ENCODE measurements at regions not wholly inside any gene's neighbourhood (a gene's known extent, or its start where the extent isn't known, plus 50 kb on each side); places are given as distances from the start of the nearest gene placed in this dataset.

GRCh38 chr17:72518159-72518732 lies 397.4 kb downstream of the SOX9 start:
- no peak for ATAC-seq
- intact Hi-C loops (cut with micrococcal nuclease), result no loop called here
- Histone ChIP-seq H3K36me3 (ENCODE audit: control insufficient read depth, insufficient read depth, low read length) (no peaks in the 10 kb centered on the region), H3K9me3 (ENCODE audit: control insufficient read depth, insufficient read depth, low read length) (no peaks in the 10 kb centered on the region), H3K4me3 (ENCODE audit: low read length) (no peak overlapping the region), H3K27ac (ENCODE audit: low read length) (no peak overlapping the region), H3K27me3 (ENCODE audit: control insufficient read depth, insufficient read depth, low read length) (no peaks in the 10 kb centered on the region), H3K4me1 (ENCODE audit: control insufficient read depth, insufficient read depth, low read length) (no peaks in the 10 kb centered on the region)
- no peaks in the 10 kb centered on the region for H3K36me3 Mint-ChIP-seq
- no peak overlapping the region for H3K4me3 Mint-ChIP-seq
- no peak for DNase-seq
- H3K4me1 Mint-ChIP-seq, result no peaks in the 10 kb centered on the region
- WGBS (ENCODE audit: insufficient coverage), result 80% methylated on average over 6 of the region's 9 CpGs
- peaks cover 7 to 14% of the 10 kb centered on the region in 2 donors for H3K27me3 Mint-ChIP-seq (ENCODE audit: low read depth in 2 of 2)
- no peak overlapping the region for H3K27ac Mint-ChIP-seq
- TF ChIP-seq, protein P1, sequence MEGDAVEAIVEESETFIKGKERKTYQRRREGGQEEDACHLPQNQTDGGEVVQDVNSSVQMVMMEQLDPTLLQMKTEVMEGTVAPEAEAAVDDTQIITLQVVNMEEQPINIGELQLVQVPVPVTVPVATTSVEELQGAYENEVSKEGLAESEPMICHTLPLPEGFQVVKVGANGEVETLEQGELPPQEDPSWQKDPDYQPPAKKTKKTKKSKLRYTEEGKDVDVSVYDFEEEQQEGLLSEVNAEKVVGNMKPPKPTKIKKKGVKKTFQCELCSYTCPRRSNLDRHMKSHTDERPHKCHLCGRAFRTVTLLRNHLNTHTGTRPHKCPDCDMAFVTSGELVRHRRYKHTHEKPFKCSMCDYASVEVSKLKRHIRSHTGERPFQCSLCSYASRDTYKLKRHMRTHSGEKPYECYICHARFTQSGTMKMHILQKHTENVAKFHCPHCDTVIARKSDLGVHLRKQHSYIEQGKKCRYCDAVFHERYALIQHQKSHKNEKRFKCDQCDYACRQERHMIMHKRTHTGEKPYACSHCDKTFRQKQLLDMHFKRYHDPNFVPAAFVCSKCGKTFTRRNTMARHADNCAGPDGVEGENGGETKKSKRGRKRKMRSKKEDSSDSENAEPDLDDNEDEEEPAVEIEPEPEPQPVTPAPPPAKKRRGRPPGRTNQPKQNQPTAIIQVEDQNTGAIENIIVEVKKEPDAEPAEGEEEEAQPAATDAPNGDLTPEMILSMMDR (IDR thresholded peaks at IDR 0.05), result no peak
- H3K9me3 Mint-ChIP-seq, result no peaks in the 10 kb centered on the region

DNA sequence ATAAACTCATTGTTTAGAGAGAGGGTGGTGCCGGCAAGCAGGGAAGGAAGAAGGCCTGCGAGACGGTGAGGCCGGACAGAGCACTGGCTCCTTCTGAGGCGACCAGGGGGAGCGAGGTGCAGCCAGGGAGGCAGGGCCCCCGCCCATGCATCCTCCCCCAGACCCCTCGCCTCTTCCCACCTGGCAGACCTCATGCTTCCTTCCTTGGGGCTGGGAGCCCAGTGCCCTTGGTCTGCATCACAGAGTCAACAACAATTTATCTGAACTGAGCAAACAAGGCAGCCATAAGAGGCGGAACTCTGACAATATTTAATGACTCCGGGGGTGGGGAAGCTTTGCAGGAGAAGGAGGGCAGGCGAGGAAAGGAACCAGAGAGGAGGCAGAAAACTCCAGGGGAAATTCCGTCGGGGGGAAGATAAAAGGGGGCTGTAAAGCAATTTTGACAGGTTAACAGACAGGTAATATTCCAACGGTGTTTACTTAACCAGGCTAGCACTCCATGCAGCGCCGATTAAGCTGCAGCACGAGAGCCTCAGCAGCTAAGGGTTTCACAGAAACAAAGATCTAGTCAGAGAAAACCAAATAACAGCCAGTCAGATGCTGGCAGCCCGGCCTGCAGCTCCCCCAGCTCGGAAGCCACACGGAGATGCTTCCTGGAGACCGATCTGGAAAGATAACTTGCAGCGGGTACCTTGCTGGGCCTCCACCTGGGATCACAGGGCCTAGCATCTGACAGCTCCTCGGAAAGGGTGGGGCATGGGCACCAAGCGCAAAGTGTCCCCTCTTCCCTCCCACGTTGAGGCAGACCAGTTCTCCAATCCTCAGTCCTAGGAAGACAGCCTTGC lies 398.2 kb downstream of the SOX9 start:
- no peaks in the 10 kb centered on the region for H3K9me3 ChIP-seq (ENCODE audit: control insufficient read depth, insufficient read depth, low read length)
- H3K4me1 Mint-ChIP-seq, result no peaks in the 10 kb centered on the region
- no peaks in the 10 kb centered on the region for H3K36me3 ChIP-seq (ENCODE audit: control insufficient read depth, insufficient read depth, low read length)
- no peaks in the 10 kb centered on the region for H3K9me3 Mint-ChIP-seq
- H3K36me3 Mint-ChIP-seq, result no peaks in the 10 kb centered on the region
- no peak for ATAC-seq
- no peaks in the 10 kb centered on the region for H3K27me3 ChIP-seq (ENCODE audit: control insufficient read depth, insufficient read depth, low read length)
- no peaks in the 10 kb centered on the region for H3K4me1 ChIP-seq (ENCODE audit: control insufficient read depth, insufficient read depth, low read length)
- H3K4me3 ChIP-seq (ENCODE audit: low read length), result no peak overlapping the region
- WGBS (ENCODE audit: insufficient coverage), result 38% methylated on average over 25 of the region's 25 CpGs
- TF ChIP-seq, protein P1 (IDR thresholded peaks at IDR 0.05), result no peak
- DNase-seq, result no peak
- H3K27ac ChIP-seq (ENCODE audit: low read length), result no peak overlapping the region
- H3K4me3 Mint-ChIP-seq, result no peak overlapping the region
- no peak overlapping the region for H3K27ac Mint-ChIP-seq
- intact Hi-C loops (cut with micrococcal nuclease), result no loop called here
- peaks cover 7 to 14% of the 10 kb centered on the region in 2 donors for H3K27me3 Mint-ChIP-seq (ENCODE audit: low read depth in 2 of 2)

DNA sequence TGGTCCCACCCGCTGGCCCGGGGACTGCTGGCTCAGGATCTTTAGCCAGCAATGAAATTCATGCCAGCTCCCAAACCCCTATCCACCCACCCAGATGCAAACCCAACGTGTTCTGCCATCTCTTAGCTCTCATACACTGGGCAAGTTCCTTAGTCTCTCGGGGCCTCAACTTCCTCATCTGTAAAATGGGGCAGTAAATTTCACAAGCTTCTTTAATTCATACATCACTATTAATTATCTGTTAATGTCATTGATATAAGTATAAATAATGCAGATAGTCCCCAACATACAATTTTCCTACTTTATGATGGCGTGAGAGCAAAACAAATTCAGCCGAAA lies 398.7 kb downstream of the SOX9 start:
- H3K9me3 Mint-ChIP-seq, result no peaks in the 10 kb centered on the region
- Histone ChIP-seq H3K9me3 (ENCODE audit: control insufficient read depth, insufficient read depth, low read length) (no peaks in the 10 kb centered on the region), H3K27ac (ENCODE audit: low read length) (no peak overlapping the region), H3K27me3 (ENCODE audit: control insufficient read depth, insufficient read depth, low read length) (no peaks in the 10 kb centered on the region), H3K4me1 (ENCODE audit: control insufficient read depth, insufficient read depth, low read length) (no peaks in the 10 kb centered on the region), H3K36me3 (ENCODE audit: control insufficient read depth, insufficient read depth, low read length) (no peaks in the 10 kb centered on the region), H3K4me3 (ENCODE audit: low read length) (no peak overlapping the region)
- H3K27me3 Mint-ChIP-seq (ENCODE audit: low read depth in 2 of 2), result peaks cover 7 to 10% of the 10 kb centered on the region in 2 donors
- no peak for DNase-seq
- intact Hi-C loops (cut with micrococcal nuclease), result no loop called here
- 90% methylated on average over 6 of the region's 6 CpGs for WGBS (ENCODE audit: insufficient coverage)
- H3K27ac Mint-ChIP-seq, result no peak overlapping the region
- TF ChIP-seq, protein P1 (IDR thresholded peaks at IDR 0.05), result no peak
- no peaks in the 10 kb centered on the region for H3K36me3 Mint-ChIP-seq
- no peak overlapping the region for H3K4me3 Mint-ChIP-seq
- ATAC-seq, result no peak
- no peaks in the 10 kb centered on the region for H3K4me1 Mint-ChIP-seq

All from natural killer cell (primary cell).